K562 (cell line): ENCODE measurements at regions not wholly inside any gene's neighbourhood (a gene's known extent, or its start where the extent isn't known, plus 50 kb on each side); places are given as distances from the start of the nearest gene placed in this dataset.

Experiments used
- ATAC-seq: fragments of 200-7000 bp; cut with Tn5 transposase; 3 replicates; pipeline ENCODE4 v1.9.1; 2020; ENCODE audit warnings: moderate library complexity
- BruUV-seq: library from RNA; stranded (reverse); fragments of 400-500 nt; replicated peaks from 2 replicates; lab custom pipeline; 2021; lab: Mats Ljungman, UMichigan
- CTCF ChIA-PET: fragments of 300-600 bp; formaldehyde crosslinking; extraction: SDS; loops from one replicate; lab custom pipeline; 2021; ENCODE audit warnings: low intra/inter-chr PET ratio; lab: Yijun Ruan, JAX
- POLR2A ChIA-PET: fragments of 300-600, 350-650 bp; sonication (Branson Sonifier 250); formaldehyde crosslinking; extraction: SDS; loops from one replicate; lab custom pipeline; 2021; ENCODE audit warnings: antibody characterized with exemption, inconsistent platforms; lab: Yijun Ruan, JAX
- DNase-seq, 4 experiments: peaks; one replicate each; pipeline versions ENCODE4 v3.0.0 to v3.0.0-alpha.2; 2011 to 2018; ENCODE audit warnings: low spot score in 3 of 4, mixed read lengths in 3 of 4; ENCODE audit errors: extremely low read depth in 1 of 4
- FAIRE-seq: peaks from 2 replicates; lab custom pipeline; 2011; peaks lifted over from hg19 to GRCh38; lab: Jason Lieb, UNC
- H2AFZ ChIP-seq: 2 replicates; pipeline ENCODE4 v1.6.0; 2011; ENCODE audit warnings: low read depth, low read length, control low read depth, inconsistent platforms
- H3K27ac ChIP-seq: fragments of 200-600 bp; 3 replicates; pipeline ENCODE4 v1.8.0; 2011; ENCODE audit warnings: low read depth, mild to moderate bottlenecking, control low read depth, inconsistent platforms, low read length, moderate library complexity, mixed read lengths; ENCODE audit errors: extremely low read depth
- H3K27me3 ChIP-seq, 2 experiments: fragments of 300-600 bp in 1 of 2; 2 replicates in 1 of 2; 3 replicates in 1 of 2; pipeline versions ENCODE4 v1.6.0 to v1.8.0; 2011; ENCODE audit warnings: inconsistent platforms in 2 of 2, low read length in 2 of 2, mild to moderate bottlenecking in 1 of 2, mixed read lengths in 1 of 2, moderate library complexity in 1 of 2; ENCODE audit not compliant: control insufficient read depth in 2 of 2, insufficient read depth in 2 of 2
- H3K36me3 ChIP-seq: fragments of 300-600 bp; 3 replicates; pipeline ENCODE4 v1.8.0; 2011; ENCODE audit warnings: mild to moderate bottlenecking, low read length, inconsistent platforms; ENCODE audit not compliant: control insufficient read depth, insufficient read depth
- H3K4me1 ChIP-seq, 2 experiments: fragments of 200-600 bp in 1 of 2; replicated peaks in 1 of 2; 2 replicates in 1 of 2; 3 replicates in 1 of 2; pipeline versions ENCODE4 v1.5.1 to v1.8.0; 2011; ENCODE audit warnings: inconsistent platforms in 2 of 2, low read length in 2 of 2, mild to moderate bottlenecking in 1 of 2, mixed read lengths in 1 of 2, moderate library complexity in 1 of 2; ENCODE audit not compliant: control insufficient read depth in 2 of 2, insufficient read depth in 2 of 2
- H3K4me2 ChIP-seq: 2 replicates; pipeline ENCODE4 v1.6.1; 2011; ENCODE audit warnings: low read length, control low read depth, inconsistent platforms, mixed read lengths; ENCODE audit not compliant: insufficient read depth
- H3K4me3 ChIP-seq: fragments of 200-600 bp; sonication (generic), shearing (Covaris generic); 2 replicates; pipeline ENCODE4 v1.5.1; 2016; ENCODE audit warnings: control low read depth, inconsistent platforms
- H3K79me2 ChIP-seq: fragments of 200-600 bp; 3 replicates; pipeline ENCODE4 v1.8.0; 2011; ENCODE audit warnings: low read length, inconsistent platforms; ENCODE audit not compliant: control insufficient read depth, insufficient read depth
- H3K9ac ChIP-seq, 2 experiments: 2 replicates each; pipeline versions ENCODE4 v1.6.0 to v1.6.1; 2011; ENCODE audit warnings: low read depth in 2 of 2, low read length in 2 of 2, control low read depth in 1 of 2, inconsistent platforms in 1 of 2, mild to moderate bottlenecking in 1 of 2, mixed read lengths in 1 of 2; ENCODE audit not compliant: insufficient read depth in 1 of 2
- H3K9me1 ChIP-seq: one replicate; pipeline ENCODE4 v1.6.0; 2011; ENCODE audit warnings: inconsistent platforms, mild to moderate bottlenecking, low read length, moderate library complexity; ENCODE audit not compliant: control insufficient read depth, insufficient read depth
- H3K9me3 ChIP-seq: replicated peaks from 2 replicates; pipeline ENCODE4 v1.5.1; 2011; ENCODE audit warnings: low read depth, low read length, inconsistent platforms; ENCODE audit not compliant: control insufficient read depth, insufficient read depth
- H4K20me1 ChIP-seq: replicated peaks from 2 replicates; pipeline ENCODE4 v1.6.1; 2011; ENCODE audit warnings: low read length, inconsistent platforms, mixed read lengths; ENCODE audit not compliant: control insufficient read depth, insufficient read depth
- CHCHD3 ChIP-seq: fragments of 250-450 bp; sonication (Bioruptor Pico); IDR thresholded peaks from 2 replicates; pipeline ENCODE4 v2.1.2; 2022; ENCODE audit warnings: mild to moderate bottlenecking
- CHD1 ChIP-seq: fragments of 200-600 bp; sonication (generic); IDR thresholded peaks from one replicate; pipeline ENCODE4 v1.6.1; 2012; ENCODE audit warnings: mild to moderate bottlenecking, moderate library complexity, low read length, inconsistent platforms
- GTF2F1 ChIP-seq: IDR thresholded peaks from 2 replicates; pipeline ENCODE4 v1.6.1; 2011; ENCODE audit warnings: low read depth, low read length, improper control_type of control experiment
- KAT8 ChIP-seq: fragments of 450-650 bp; IDR thresholded peaks from 2 replicates; pipeline ENCODE4 v1.6.1; 2016; ENCODE audit warnings: low read depth, mild to moderate bottlenecking
- KLF10 ChIP-seq: fragments of 250-450 bp; sonication (Bioruptor Pico); IDR thresholded peaks from 2 replicates; pipeline ENCODE4 v1.6.1; 2021; ENCODE audit warnings: matching md5 sums
- MCM3 ChIP-seq: fragments of 450-650 bp; IDR thresholded peaks from 2 replicates; pipeline ENCODE4 v1.6.1; 2016
- MIER1 ChIP-seq: fragments of 450-650 bp; IDR thresholded peaks from 2 replicates; pipeline ENCODE4 v1.6.1; 2016; ENCODE audit warnings: antibody characterized with exemption, mild to moderate bottlenecking, low read depth
- SAFB ChIP-seq: fragments of 200-400 bp; formaldehyde crosslinking; IDR thresholded peaks from 2 replicates; pipeline ENCODE4 v1.6.1; 2017; ENCODE audit warnings: low read depth, low read length, borderline replicate concordance
- SP2 ChIP-seq: IDR thresholded peaks from 2 replicates; pipeline ENCODE4 v1.6.1; 2011; ENCODE audit warnings: mild to moderate bottlenecking, low read depth, low read length, moderate library complexity; ENCODE audit not compliant: poor library complexity, severe bottlenecking; ENCODE audit errors: extremely low read depth
- ZNF197 ChIP-seq: fragments of 200-800 bp; sonication (Bioruptor generic); IDR thresholded peaks from 2 replicates; pipeline ENCODE4 v1.6.1; 2016; ENCODE audit warnings: low read depth, missing genetic modification characterization, missing compliant biosample characterization
- ZNF24 ChIP-seq: fragments of 450-650 bp; IDR thresholded peaks from 2 replicates; pipeline ENCODE4 v1.6.1; 2016
- WGBS: fragments of 100-300 bp; shearing (Covaris generic); methylation state at CpG from one replicate; pipeline ENCODE4 v1.1.6; 2016; ENCODE audit warnings: low coverage, mixed read lengths; ENCODE audit not compliant: insufficient coverage; ENCODE audit errors: missing lambda C conversion rate; 5-methylcytosine and 5-hydroxymethylcytosine counted together
- in situ Hi-C: fragments of 300-500 bp; cut with MboI; formaldehyde crosslinking; loops from 4 replicates; pipeline ENCODE4 v1.15.0; 2018; ENCODE audit warnings: inconsistent platforms, mixed read lengths
- intact Hi-C: fragments of 100-400 bp; cut with micrococcal nuclease; formaldehyde crosslinking; loops from 2 replicates; pipeline ENCODE4 v1.14.2; 2022
- TF ChIP-seq, protein P1 (sequence below): fragments of 250-450 bp; sonication (Bioruptor Pico); IDR thresholded peaks from 2 replicates; pipeline ENCODE4 v1.5.0; 2021
- TF ChIP-seq, protein P2 (sequence below): fragments of 250-450 bp; sonication (Bioruptor Pico); IDR thresholded peaks from 2 replicates; pipeline ENCODE4 v1.5.0; 2020; ENCODE audit warnings: mild to moderate bottlenecking

DNA sequence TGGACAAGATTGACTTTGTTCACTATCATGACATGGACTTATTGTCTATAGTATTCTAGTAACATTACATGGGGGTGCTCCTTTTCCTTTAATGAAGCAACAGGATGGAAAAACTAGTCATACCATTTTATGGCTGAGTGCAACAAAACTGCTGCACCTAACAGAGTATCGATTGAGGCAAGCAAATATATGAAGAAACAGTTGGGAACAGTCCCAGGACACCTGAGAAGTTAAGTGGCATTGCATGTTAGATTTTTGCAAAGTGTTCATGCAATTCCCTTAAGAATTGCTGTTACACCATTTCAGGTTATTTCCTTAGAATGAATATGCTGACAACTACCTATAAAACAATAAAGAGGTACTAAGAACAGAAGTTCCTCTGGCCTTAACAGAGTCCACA, 541.5 kb upstream of the ANO3 start:
- intact Hi-C loops, result no loop called here
- no TSS peak for BruUV-seq
- ATAC-seq (no peak), DNase-seq (no peak), FAIRE-seq (no peak)
- 0% methylated on average over 1 of the region's 1 CpG for WGBS
- Histone ChIP-seq H3K9me1 (no peaks in the 10 kb centered on the region), H3K79me2 (no peaks in the 10 kb centered on the region), H3K27me3 (no peaks in the 10 kb centered on the region), H4K20me1 (no peaks in the 10 kb centered on the region), H3K9ac (no peak overlapping the region), H3K4me1 (no peaks in the 10 kb centered on the region), H2AFZ (no peak overlapping the region), H3K4me2 (no peak overlapping the region), H3K27ac (no peak overlapping the region), H3K4me3 (no peak overlapping the region), H3K9me3 (no peaks in the 10 kb centered on the region; the same call in 1 of the 2 replicates), H3K36me3 (no peaks in the 10 kb centered on the region; the same call in 2 of the 3 replicates)
- POLR2A ChIA-PET, result no interaction called here
- TF ChIP-seq, protein P1, sequence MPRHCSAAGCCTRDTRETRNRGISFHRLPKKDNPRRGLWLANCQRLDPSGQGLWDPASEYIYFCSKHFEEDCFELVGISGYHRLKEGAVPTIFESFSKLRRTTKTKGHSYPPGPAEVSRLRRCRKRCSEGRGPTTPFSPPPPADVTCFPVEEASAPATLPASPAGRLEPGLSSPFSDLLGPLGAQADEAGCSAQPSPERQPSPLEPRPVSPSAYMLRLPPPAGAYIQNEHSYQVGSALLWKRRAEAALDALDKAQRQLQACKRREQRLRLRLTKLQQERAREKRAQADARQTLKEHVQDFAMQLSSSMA, result no peak
- TF ChIP-seq CHCHD3 (CRISPR knock-in tag), result no peak
- no peak for TF ChIP-seq SAFB
- TF ChIP-seq SP2, result no peak
- no peak for TF ChIP-seq MIER1
- no peak for TF ChIP-seq CHD1
- no peak for TF ChIP-seq ZNF197
- TF ChIP-seq MCM3, result no peak
- TF ChIP-seq GTF2F1, result no peak
- TF ChIP-seq KAT8, result no peak
- TF ChIP-seq KLF10 (CRISPR knock-in tag), result no peak
- TF ChIP-seq, protein P2, sequence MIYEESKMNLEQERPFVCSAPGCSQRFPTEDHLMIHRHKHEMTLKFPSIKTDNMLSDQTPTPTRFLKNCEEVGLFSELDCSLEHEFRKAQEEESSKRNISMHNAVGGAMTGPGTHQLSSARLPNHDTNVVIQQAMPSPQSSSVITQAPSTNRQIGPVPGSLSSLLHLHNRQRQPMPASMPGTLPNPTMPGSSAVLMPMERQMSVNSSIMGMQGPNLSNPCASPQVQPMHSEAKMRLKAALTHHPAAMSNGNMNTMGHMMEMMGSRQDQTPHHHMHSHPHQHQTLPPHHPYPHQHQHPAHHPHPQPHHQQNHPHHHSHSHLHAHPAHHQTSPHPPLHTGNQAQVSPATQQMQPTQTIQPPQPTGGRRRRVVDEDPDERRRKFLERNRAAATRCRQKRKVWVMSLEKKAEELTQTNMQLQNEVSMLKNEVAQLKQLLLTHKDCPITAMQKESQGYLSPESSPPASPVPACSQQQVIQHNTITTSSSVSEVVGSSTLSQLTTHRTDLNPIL (CRISPR knock-in tag), result no peak
- TF ChIP-seq ZNF24, result no peak
- in situ Hi-C loops, result no loop called here
- CTCF ChIA-PET, result no interaction called here
